ENCODE measurements at regions not wholly inside any gene's neighbourhood (a gene's known extent, or its start where the extent isn't known, plus 50 kb on each side); places are given as distances from the start of the nearest gene placed in this dataset.
"Not testable (repeated sequence)": the region's sequence is repeated elsewhere in the genome, so short reads cannot be mapped to it uniquely, and the experiment has no call there.

DNA sequence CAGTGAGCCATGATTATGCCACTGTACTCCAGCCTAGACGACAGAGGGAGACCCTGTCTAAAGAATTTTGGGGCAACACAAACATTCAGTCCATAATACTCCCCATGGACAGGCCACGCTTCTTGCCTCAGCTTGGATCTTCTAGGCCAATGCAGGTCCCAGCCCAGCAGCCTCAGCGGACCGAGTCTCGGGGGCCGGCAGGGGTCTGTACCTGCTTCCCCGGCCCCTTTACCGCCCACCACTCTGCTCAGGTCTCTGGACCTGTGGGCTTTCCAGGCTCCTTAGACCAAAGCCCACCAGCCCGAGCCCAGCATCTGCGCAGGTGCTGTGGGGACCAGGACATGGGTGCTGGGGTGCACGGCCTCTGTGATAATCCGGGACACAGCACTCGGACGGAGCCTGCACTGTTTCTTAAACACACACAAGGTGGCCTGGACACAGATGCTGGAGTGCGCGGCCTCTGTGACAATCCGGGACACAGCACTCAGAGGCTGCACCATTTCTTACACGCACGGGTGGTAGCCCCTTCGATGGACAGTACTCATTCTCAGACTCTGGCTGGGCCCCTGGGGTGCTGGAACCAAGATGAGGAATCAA is 62.1 kb upstream of the GPC1 start:
- no peak for DNase-seq (ENCODE audit: low read depth in 2 of 2)

DNA sequence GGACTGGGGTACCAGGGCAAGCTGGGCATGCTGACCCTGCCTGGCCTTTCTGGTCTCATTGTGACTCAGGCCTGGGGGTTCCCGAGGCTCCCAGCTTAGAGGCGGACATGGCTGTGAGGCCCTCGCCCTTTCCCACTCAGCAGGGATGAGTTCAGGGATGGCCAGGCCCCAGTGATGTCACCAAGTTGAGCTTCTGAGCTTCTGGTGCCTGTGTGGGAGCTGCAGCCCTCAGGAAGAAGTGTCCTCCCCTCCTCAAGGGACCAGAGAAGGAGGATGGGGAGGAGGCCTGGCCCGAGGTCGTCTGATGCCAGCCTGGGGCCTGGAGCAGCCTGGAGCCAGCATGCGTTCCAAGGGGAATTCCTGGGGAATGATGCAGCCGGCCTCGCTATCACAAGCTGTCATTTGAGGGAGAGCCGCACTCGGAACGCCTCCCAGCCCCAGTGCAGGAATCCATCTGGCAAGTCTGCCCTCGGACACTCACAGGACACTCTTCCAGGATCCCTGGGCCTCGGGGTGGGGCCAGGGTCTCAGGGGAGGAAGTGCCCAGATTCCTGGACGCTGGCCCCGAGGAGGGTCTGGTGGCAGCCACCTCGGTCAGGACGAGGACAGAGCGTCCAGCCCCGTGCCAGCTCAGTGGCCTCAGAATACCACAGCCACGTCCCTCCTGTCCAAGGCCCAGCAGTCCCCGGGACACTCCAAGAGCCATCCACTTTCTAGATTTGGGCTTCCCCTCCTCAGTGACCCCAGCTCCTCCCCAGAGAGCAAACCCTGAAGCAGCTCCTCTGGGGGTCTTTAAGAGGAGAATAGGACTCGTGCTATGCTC is 61.2 kb upstream of the GPC1 start:
- DNase-seq (ENCODE audit: low read depth in 2 of 2): no peak

GRCh38 chr2:240375024-240375645 is 60.3 kb upstream of the GPC1 start:
- DNase-seq (ENCODE audit: low read depth in 2 of 2): no peak

DNA sequence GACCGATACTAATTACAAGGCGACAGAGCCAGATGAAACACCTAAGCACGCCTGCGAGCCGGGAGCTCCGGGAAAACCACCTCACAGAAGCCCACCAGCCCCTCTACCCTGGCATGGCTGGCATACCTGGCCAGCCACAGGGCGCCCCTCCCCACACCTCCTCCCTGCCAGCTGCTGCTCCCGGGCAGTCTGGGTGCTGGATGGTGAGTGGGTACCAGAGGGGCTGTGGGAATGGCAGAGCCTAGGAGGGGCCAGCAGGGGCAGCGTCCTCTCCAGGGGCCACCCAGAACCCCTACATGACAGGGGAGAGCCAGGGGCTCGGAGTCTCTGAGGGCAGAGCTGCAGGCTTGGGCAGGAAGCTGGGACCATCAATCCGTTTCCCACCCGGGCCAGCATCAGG is 58.7 kb upstream of the GPC1 start:
- no peak for DNase-seq (ENCODE audit: low read depth in 2 of 2)

DNA sequence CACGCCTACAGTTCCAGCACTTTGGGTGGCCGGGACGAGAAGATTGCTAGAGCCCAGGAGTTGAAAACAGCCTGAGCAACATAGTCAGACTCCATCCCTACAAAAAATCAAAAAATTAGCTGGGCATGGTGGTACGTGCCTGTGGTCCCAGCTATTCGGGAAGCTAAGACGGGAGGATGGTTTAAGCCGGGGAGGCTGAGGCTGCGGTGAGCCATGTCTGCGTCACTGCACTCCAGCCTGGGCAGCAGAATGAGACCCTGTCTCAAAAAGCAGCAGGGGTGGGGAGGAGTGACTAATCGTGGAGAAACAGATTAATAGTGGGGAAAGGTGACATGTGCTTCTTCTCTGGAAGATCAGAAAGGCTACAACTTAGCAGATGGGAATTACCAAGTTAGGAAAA is 58.1 kb upstream of the GPC1 start:
- no peak for DNase-seq (ENCODE audit: low read depth in 2 of 2)

DNA sequence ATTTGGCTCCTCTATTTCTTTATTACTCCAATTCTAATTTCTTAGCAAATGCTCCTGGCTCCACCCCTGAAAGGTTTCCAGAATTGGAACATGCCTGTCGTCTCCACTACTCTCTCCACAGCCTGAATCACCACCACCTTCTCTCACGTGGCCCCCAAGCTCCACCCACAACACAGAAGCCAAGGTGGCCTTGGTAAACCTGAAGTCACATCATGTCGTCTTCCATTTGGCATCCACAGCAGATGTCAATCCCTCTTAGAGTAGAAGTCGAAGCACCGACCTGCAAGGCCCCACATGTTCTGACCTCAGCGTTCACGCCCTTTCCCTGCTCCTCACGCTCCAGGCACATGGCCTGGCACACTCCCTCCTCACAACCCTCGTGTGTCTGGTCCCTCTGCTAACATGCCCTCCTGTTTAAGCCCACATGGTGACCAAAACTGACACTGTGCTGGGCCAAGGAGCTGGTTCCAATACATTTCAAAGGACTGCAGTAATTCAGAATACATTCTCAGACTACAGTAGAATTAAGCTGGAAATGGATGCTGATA is 56.3 kb upstream of the GPC1 start:
- DNase-seq (ENCODE audit: low read depth in 2 of 2): no peak

DNA sequence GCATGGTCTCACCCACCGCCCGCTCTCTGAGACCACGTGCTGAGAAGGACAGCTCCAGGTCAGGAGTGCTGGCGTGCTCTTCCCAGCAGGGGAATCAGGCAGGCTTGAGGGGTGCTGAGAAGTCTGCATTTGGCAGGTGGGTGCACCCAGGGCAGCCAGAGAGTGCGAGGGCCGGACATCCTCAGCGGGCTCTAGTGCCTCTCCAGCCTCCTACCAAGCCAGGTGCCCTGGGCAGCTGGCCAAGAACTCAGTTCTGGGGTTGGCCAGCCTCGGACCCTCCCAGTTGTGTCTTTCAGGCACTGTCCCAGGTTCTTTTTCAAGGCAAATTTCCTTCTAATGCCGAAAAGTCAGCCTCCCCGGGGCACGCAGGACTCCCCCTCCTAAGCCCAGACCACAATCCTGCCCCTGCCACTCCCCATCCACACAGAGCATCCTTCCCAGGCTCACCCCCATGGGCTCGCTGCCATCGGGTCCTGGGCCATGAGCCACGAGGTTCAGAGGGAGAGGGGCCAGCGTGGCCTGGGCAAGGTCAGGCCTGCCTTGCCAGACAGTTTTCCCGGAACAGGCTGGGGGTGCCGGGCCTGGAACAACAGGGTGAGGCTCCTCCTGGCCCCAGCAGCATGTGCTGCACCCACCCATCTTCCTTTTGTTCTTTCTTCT is 52.2 kb upstream of the GPC1 start:
- DNase-seq (ENCODE audit: low read depth in 2 of 2): no peak

- DNase-seq (ENCODE audit: low read depth in 2 of 2): no peak
These were observed 51.4 kb upstream of the GPC1 start for GRCh38 chr2:240383871-240384700.

- DNase-seq (ENCODE audit: low read depth in 2 of 2): no peak
These were observed 50.6 kb upstream of the GPC1 start for GRCh38 chr2:240384711-240385450.

DNA sequence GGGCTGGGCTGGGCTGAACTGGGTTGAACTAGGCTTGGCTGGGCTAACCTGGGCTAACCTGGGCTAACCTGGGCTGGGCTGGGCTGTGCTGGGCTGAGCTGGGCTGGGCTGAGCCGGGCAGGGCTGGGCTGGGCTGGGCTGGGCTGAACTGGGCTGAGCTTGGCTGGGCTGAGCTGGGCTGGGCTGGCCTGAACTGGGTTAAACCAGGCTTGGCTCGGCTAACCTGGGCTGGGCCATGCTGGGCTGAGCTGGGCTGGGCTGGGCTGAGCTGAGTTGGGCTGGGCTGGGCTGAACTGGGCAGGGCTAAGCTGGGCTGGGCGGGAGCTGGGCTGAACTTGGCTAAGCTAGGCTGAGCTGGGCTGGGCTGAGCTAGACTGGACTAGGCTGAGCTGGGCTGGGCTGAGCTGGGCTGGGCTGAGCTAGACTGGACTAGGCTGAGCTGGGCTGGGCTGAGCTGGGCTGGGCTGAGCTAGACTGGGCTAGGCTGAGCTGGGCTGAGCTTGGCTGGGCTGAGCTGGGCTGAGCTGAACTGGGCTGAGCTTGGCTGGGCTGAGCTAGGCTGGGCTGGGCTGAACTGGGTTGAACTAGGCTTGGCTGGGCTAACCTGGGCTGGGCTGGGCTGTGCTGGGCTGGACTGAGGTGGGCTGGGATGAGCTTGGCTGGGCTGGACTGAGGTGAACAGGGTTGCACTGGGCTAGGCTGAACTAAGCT is 49.9 kb upstream of the GPC1 start:
- not testable (repeated sequence) for DNase-seq (ENCODE audit: low read depth in 2 of 2)
